GM12875 (cell line): ENCODE measurements at regions not wholly inside any gene's neighbourhood (a gene's known extent, or its start where the extent isn't known, plus 50 kb on each side); places are given as distances from the start of the nearest gene placed in this dataset.
"Not testable (repeated sequence)": the region's sequence is repeated elsewhere in the genome, so short reads cannot be mapped to it uniquely, and the experiment has no call there.

Experiments
- H3K4me3 ChIP-seq: one replicate; pipeline ENCODE4 v1.5.1; 2011; ENCODE audit warnings: low read depth, low read length, control low read depth
- CTCF ChIP-seq: IDR thresholded peaks from 2 replicates; pipeline ENCODE4 v1.5.1; 2011; ENCODE audit warnings: low read depth, mild to moderate bottlenecking, control low read depth, inconsistent platforms, low read length, moderate library complexity, borderline replicate concordance; ENCODE audit not compliant: insufficient read depth

GRCh38 chr5:135094339-135095051, 60.5 kb upstream of the PITX1 start:
- no peak for TF ChIP-seq CTCF
- no peak overlapping the region for H3K4me3 ChIP-seq

GRCh38 chr5:135093483-135093882, 59.5 kb upstream of the PITX1 start:
- H3K4me3 ChIP-seq, result not testable (repeated sequence)

- no peak for TF ChIP-seq CTCF
- no peak overlapping the region for H3K4me3 ChIP-seq
These were observed 58.4 kb upstream of the PITX1 start for GRCh38 chr5:135092476-135092875.

GRCh38 chr5:135091286-135091685, 57.3 kb upstream of the PITX1 start:
- no peak overlapping the region for H3K4me3 ChIP-seq
- TF ChIP-seq CTCF, result no peak

- TF ChIP-seq CTCF, result no peak
- no peak overlapping the region for H3K4me3 ChIP-seq
These were observed 55.9 kb upstream of the PITX1 start for GRCh38 chr5:135089912-135090311.

- no peak overlapping the region for H3K4me3 ChIP-seq
- TF ChIP-seq CTCF, result no peak
These were observed 54.9 kb upstream of the PITX1 start for GRCh38 chr5:135088911-135089310.

- no peak for TF ChIP-seq CTCF
- no peak overlapping the region for H3K4me3 ChIP-seq
These were observed 53.9 kb upstream of the PITX1 start for GRCh38 chr5:135087950-135088349.
